Panc1 (cell line): ENCODE measurements at regions not wholly inside any gene's neighbourhood (a gene's known extent, or its start where the extent isn't known, plus 50 kb on each side); places are given as distances from the start of the nearest gene placed in this dataset.

Source experiments
- ATAC-seq: fragments of 200-7000 bp; cut with Tn5 transposase; 2 replicates; pipeline ENCODE4 v1.9.1; 2020; ENCODE audit warnings: mild to moderate bottlenecking, moderate library complexity
- BruUV-seq: library from RNA; stranded (reverse); fragments of 400-500 nt; replicated peaks from 2 replicates; lab custom pipeline; 2021; lab: Mats Ljungman, UMichigan
- CTCF ChIA-PET: fragments of 300-600 bp; sonication (Branson Sonifier 250); formaldehyde crosslinking; loops from one replicate; lab custom pipeline; 2022; ENCODE audit warnings: antibody characterized with exemption; lab: Charles Lee
- POLR2A ChIA-PET: fragments of 300-600 bp; sonication (Branson Sonifier 250); formaldehyde crosslinking; loops from one replicate; lab custom pipeline; 2022; ENCODE audit warnings: antibody characterized with exemption; lab: Charles Lee
- DNase-seq: peaks from one replicate; pipeline ENCODE4 v3.0.0-alpha.2; 2010; ENCODE audit warnings: low read depth, low spot score
- H3K27ac ChIP-seq: 2 replicates; pipeline ENCODE4 v1.5.1; 2011; ENCODE audit warnings: mild to moderate bottlenecking, low read length, inconsistent platforms
- H3K27me3 ChIP-seq: fragments of 200-500 bp; sonication (Bioruptor generic); 2 replicates; pipeline ENCODE4 v1.6.0; 2014; ENCODE audit warnings: low read length, inconsistent platforms; ENCODE audit not compliant: control insufficient read depth, insufficient read depth
- H3K36me3 ChIP-seq: fragments of 200-500 bp; sonication (Bioruptor generic); 2 replicates; pipeline ENCODE4 v1.5.1; 2014; ENCODE audit warnings: inconsistent platforms, mild to moderate bottlenecking, low read length, moderate library complexity; ENCODE audit not compliant: control insufficient read depth, insufficient read depth
- H3K4me1 ChIP-seq: 2 replicates; pipeline ENCODE4 v1.5.1; 2011; ENCODE audit warnings: inconsistent platforms, mild to moderate bottlenecking, low read length, moderate library complexity; ENCODE audit not compliant: control insufficient read depth, insufficient read depth
- H3K4me3 ChIP-seq, 2 experiments: 2 replicates each; pipeline ENCODE4 v1.5.1; 2011 to 2012; ENCODE audit warnings: low read depth in 2 of 2, low read length in 2 of 2, mild to moderate bottlenecking in 2 of 2, inconsistent platforms in 1 of 2, moderate library complexity in 1 of 2
- H3K9me3 ChIP-seq: fragments of 200-500 bp; sonication (Bioruptor generic); 2 replicates; pipeline ENCODE4 v1.5.1; 2014; ENCODE audit warnings: low read depth, mild to moderate bottlenecking, inconsistent platforms, low read length, moderate library complexity; ENCODE audit not compliant: control insufficient read depth, insufficient read depth
- CTCF ChIP-seq: fragments of 450-650 bp; IDR thresholded peaks from 2 replicates; pipeline ENCODE4 v1.5.1; 2017; ENCODE audit warnings: mild to moderate bottlenecking
- POLR2AphosphoS5 ChIP-seq: IDR thresholded peaks from 2 replicates; pipeline ENCODE4 v1.6.1; 2012; ENCODE audit warnings: mild to moderate bottlenecking, low read depth, low read length, moderate library complexity
- REST ChIP-seq, 2 experiments: IDR thresholded peaks; 2 replicates each; pipeline ENCODE4 v1.6.1; 2011 to 2012; ENCODE audit warnings: low read depth in 2 of 2, control low read depth in 1 of 2, low read length in 1 of 2, mild to moderate bottlenecking in 1 of 2, moderate library complexity in 1 of 2; ENCODE audit not compliant: insufficient read depth in 1 of 2
- SIN3A ChIP-seq: IDR thresholded peaks from 2 replicates; pipeline ENCODE4 v1.6.1; 2012; ENCODE audit warnings: low read depth, mild to moderate bottlenecking, low read length, moderate library complexity, borderline replicate concordance; ENCODE audit not compliant: insufficient read depth
- TCF7L2 ChIP-seq: IDR thresholded peaks from 2 replicates; pipeline ENCODE4 v1.6.1; 2011; ENCODE audit warnings: mild to moderate bottlenecking, low read depth, low read length, inconsistent platforms
- in situ Hi-C: cut with HindIII; loops from 2 replicates; pipeline ENCODE4 v1.10.0; 2016; ENCODE audit warnings: low sequenced_read_pairs, low pct_unique_long_range_greater_than_20kb
- intact Hi-C: fragments of 100-400 bp; cut with micrococcal nuclease; formaldehyde crosslinking; loops from one replicate; pipeline ENCODE4 v1.10.0; 2022; ENCODE audit not compliant: unreplicated experiment

GRCh38 chr7:71005109-71005508, 126.8 kb upstream of the GALNT17 start:
- Histone ChIP-seq H3K4me3 (no peak overlapping the region), H3K27ac (no peak overlapping the region), H3K36me3 (no peaks in the 10 kb centered on the region), H3K9me3 (no peaks in the 10 kb centered on the region), H3K27me3 (no peaks in the 10 kb centered on the region), H3K4me1 (no peaks in the 10 kb centered on the region)
- no TSS peak for BruUV-seq
- DNase-seq (no peak), ATAC-seq (no peak)
- no peak for TF ChIP-seq CTCF
- no peak for TF ChIP-seq POLR2AphosphoS5
- no peak for TF ChIP-seq SIN3A
- TF ChIP-seq REST (IDR thresholded peaks at IDR 0.05; ENCODE audit: insufficient read depth in 1 of 2, low read depth in 2 of 2, low read length in 1 of 2) = no peak
- TF ChIP-seq TCF7L2 = no peak
- POLR2A ChIA-PET = no interaction called here
- CTCF ChIA-PET = no interaction called here
- in situ Hi-C loops = no loop called here
- intact Hi-C loops = no loop called here

GRCh38 chr7:71009636-71010035, 122.3 kb upstream of the GALNT17 start:
- no peak overlapping the region for H3K4me3 ChIP-seq
- intact Hi-C loops (no loop called here), in situ Hi-C loops (no loop called here)
- ChIA-PET POLR2A (no interaction called here), CTCF (no interaction called here)
- DNase-seq (no peak), ATAC-seq (no peak)
- no peak for TF ChIP-seq TCF7L2
- TF ChIP-seq SIN3A = no peak
- no peak for TF ChIP-seq CTCF
- TF ChIP-seq REST (IDR thresholded peaks at IDR 0.05; ENCODE audit: insufficient read depth in 1 of 2, low read depth in 2 of 2, low read length in 1 of 2) = no peak
- TF ChIP-seq POLR2AphosphoS5 = no peak
- H3K36me3 ChIP-seq = no peaks in the 10 kb centered on the region
- no peak overlapping the region for H3K27ac ChIP-seq
- no TSS peak for BruUV-seq
- H3K4me1 ChIP-seq = no peaks in the 10 kb centered on the region
- no peaks in the 10 kb centered on the region for H3K27me3 ChIP-seq
- no peaks in the 10 kb centered on the region for H3K9me3 ChIP-seq
